Neural progenitor cell (in vitro differentiated cells): ENCODE measurements at regions not wholly inside any gene's neighbourhood (a gene's known extent, or its start where the extent isn't known, plus 50 kb on each side); places are given as distances from the start of the nearest gene placed in this dataset.

Experiments
- CTCF ChIP-seq: fragments of 200-600 bp; sonication (generic); IDR thresholded peaks from 2 replicates; pipeline ENCODE4 v1.5.1; 2017; ENCODE audit warnings: antibody characterized with exemption, mild to moderate bottlenecking
- EZH2 ChIP-seq: fragments of 200-600 bp; sonication (generic); IDR thresholded peaks from 2 replicates; pipeline ENCODE4 v1.6.1; 2017; ENCODE audit warnings: antibody characterized with exemption, mild to moderate bottlenecking, moderate library complexity
- EZH2phosphoT487 ChIP-seq: fragments of 200-600 bp; sonication (generic); IDR thresholded peaks from 2 replicates; pipeline ENCODE4 v1.6.1; 2017; ENCODE audit warnings: antibody characterized with exemption

- TF ChIP-seq CTCF (no peak), EZH2 (no peak), EZH2phosphoT487 (no peak)
These were observed 52.5 kb upstream of the PPP2R2D start for GRCh38 chr10:131848296-131848695.
